Peyer's patch (tissue), 4 donors: ENCODE measurements at regions not wholly inside any gene's neighbourhood (a gene's known extent, or its start where the extent isn't known, plus 50 kb on each side); places are given as distances from the start of the nearest gene placed in this dataset.

ENCODE experiments used
- CTCF ChIP-seq, 6 experiments: fragments of 450-650 bp in 4 of 6; fragments of 200-600 bp in 2 of 6; sonication (generic) in 1 of 6; IDR thresholded peaks; one replicate each; pipeline ENCODE4 v1.5.1; 2017 to 2019; ENCODE audit warnings: antibody characterized with exemption in 6 of 6, mild to moderate bottlenecking in 3 of 6, moderate library complexity in 1 of 6
- POLR2A ChIP-seq, 2 donors: fragments of 450-650 bp; IDR thresholded peaks; one replicate each; pipeline ENCODE4 v1.5.1; 2017; ENCODE audit warnings: antibody characterized with exemption in 2 of 2, mild to moderate bottlenecking in 2 of 2, moderate library complexity in 2 of 2

DNA sequence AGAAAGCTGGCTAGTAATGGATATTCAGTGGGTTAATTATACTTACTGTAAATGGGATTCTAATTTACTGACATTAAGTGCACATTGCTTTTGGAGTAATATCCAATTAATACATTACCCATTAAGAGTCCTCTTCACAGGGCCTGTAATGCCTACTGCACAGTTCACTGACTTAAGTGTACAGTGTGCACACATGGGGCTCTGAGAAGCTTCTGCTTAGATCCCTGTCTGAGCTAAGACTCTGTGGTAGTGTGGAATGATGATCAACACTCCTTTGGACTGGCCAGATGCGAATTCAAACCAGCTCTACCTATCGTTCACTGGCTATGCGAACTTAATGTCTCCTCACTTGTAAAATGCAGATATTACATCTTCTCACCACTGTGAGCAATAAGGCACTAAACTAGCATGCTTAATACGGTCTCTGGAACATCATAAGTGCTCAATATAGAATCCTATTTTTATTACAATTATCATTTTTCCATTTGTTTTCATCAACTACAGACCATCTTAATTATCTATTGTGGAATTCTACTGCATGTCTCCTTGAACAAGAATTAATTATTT is 53.8 kb upstream of the SEC61G start:
- TF ChIP-seq CTCF (IDR thresholded peaks at IDR 0.05) (no peak), POLR2A (IDR thresholded peaks at IDR 0.05) (no peak)
